OCI-LY1 (cell line): ENCODE measurements at regions not wholly inside any gene's neighbourhood (a gene's known extent, or its start where the extent isn't known, plus 50 kb on each side); places are given as distances from the start of the nearest gene placed in this dataset.

ENCODE experiments used
- H2AFZ ChIP-seq: fragments of 200-600 bp; sonication (generic), shearing (Covaris generic); 2 replicates; pipeline ENCODE4 v1.6.0; 2014; ENCODE audit warnings: antibody characterized with exemption, mild to moderate bottlenecking, low read length
- H3F3A ChIP-seq: fragments of 200-600 bp; sonication (generic), shearing (Covaris generic); 2 replicates; pipeline ENCODE4 v1.6.0; 2014; ENCODE audit warnings: mild to moderate bottlenecking, antibody characterized with exemption, low read length, moderate library complexity; ENCODE audit not compliant: insufficient read depth
- H3K27ac ChIP-seq: fragments of 200-600 bp; sonication (generic); 2 replicates; pipeline ENCODE4 v1.5.1; 2014; ENCODE audit warnings: low read length, mixed run types, mild to moderate bottlenecking, low read depth; ENCODE audit not compliant: poor library complexity, severe bottlenecking
- H3K27me3 ChIP-seq: fragments of 200-600 bp; sonication (generic); 2 replicates; pipeline ENCODE4 v1.6.0; 2014; ENCODE audit warnings: antibody characterized with exemption, mild to moderate bottlenecking, low read length, moderate library complexity; ENCODE audit not compliant: insufficient read depth
- H3K36me3 ChIP-seq: fragments of 200-600 bp; sonication (generic); 2 replicates; pipeline ENCODE4 v1.6.1; 2014; ENCODE audit warnings: mild to moderate bottlenecking, antibody characterized with exemption, low read length, moderate library complexity, mixed read lengths; ENCODE audit not compliant: insufficient read depth
- H3K4me1 ChIP-seq: fragments of 200-600 bp; sonication (generic); 2 replicates; pipeline ENCODE4 v1.5.1; 2014; ENCODE audit warnings: mild to moderate bottlenecking, low read length, moderate library complexity; ENCODE audit not compliant: insufficient read depth, severe bottlenecking
- H3K4me2 ChIP-seq: fragments of 200-600 bp; sonication (generic), shearing (Covaris generic); 2 replicates; pipeline ENCODE4 v1.6.1; 2014; ENCODE audit warnings: low read length
- H3K4me3 ChIP-seq: fragments of 200-600 bp; sonication (generic); 2 replicates; pipeline ENCODE4 v1.5.1; 2014; ENCODE audit warnings: low read length, low read depth, mild to moderate bottlenecking, mixed read lengths; ENCODE audit not compliant: poor library complexity, severe bottlenecking
- H3K79me2 ChIP-seq: fragments of 200-600 bp; shearing (Covaris generic); 2 replicates; pipeline ENCODE4 v1.6.1; 2016; ENCODE audit warnings: mixed run types, low read length, mixed read lengths; ENCODE audit not compliant: insufficient read depth
- H3K9ac ChIP-seq: fragments of 200-600 bp; sonication (generic), shearing (Covaris generic); 2 replicates; pipeline ENCODE4 v1.6.1; 2014; ENCODE audit warnings: mild to moderate bottlenecking, low read length, mixed read lengths
- H3K9me2 ChIP-seq: fragments of 200-600 bp; sonication (generic), shearing (Covaris generic); 2 replicates; pipeline ENCODE4 v1.6.1; 2014; ENCODE audit warnings: low read depth, mild to moderate bottlenecking, low read length, mixed read lengths
- H3K9me3 ChIP-seq: fragments of 200-600 bp; shearing (Covaris generic); 2 replicates; pipeline ENCODE4 v1.6.1; 2014; ENCODE audit warnings: low read length, mixed read lengths
- H4K20me1 ChIP-seq: fragments of 200-600 bp; sonication (generic), shearing (Covaris generic); 2 replicates; pipeline ENCODE4 v1.6.0; 2016; ENCODE audit warnings: mild to moderate bottlenecking, low read length; ENCODE audit not compliant: insufficient read depth
- EZH2 ChIP-seq: fragments of 200-600 bp; sonication (generic), shearing (Covaris generic); IDR thresholded peaks from 2 replicates; pipeline ENCODE4 v1.8.0; 2017; ENCODE audit warnings: borderline replicate concordance, mixed run types, mild to moderate bottlenecking, antibody characterized with exemption, low read length, moderate library complexity, mixed read lengths
- TF ChIP-seq, protein P1 (sequence below): fragments of 200-600 bp; sonication (generic), shearing (Covaris generic); IDR thresholded peaks from 2 replicates; pipeline ENCODE4 v1.5.1; 2017; ENCODE audit warnings: mild to moderate bottlenecking, antibody characterized with exemption, low read length, moderate library complexity, mixed read lengths

- TF ChIP-seq, protein P1, sequence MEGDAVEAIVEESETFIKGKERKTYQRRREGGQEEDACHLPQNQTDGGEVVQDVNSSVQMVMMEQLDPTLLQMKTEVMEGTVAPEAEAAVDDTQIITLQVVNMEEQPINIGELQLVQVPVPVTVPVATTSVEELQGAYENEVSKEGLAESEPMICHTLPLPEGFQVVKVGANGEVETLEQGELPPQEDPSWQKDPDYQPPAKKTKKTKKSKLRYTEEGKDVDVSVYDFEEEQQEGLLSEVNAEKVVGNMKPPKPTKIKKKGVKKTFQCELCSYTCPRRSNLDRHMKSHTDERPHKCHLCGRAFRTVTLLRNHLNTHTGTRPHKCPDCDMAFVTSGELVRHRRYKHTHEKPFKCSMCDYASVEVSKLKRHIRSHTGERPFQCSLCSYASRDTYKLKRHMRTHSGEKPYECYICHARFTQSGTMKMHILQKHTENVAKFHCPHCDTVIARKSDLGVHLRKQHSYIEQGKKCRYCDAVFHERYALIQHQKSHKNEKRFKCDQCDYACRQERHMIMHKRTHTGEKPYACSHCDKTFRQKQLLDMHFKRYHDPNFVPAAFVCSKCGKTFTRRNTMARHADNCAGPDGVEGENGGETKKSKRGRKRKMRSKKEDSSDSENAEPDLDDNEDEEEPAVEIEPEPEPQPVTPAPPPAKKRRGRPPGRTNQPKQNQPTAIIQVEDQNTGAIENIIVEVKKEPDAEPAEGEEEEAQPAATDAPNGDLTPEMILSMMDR: no peak
- no peak for TF ChIP-seq EZH2
- no peaks in the 10 kb centered on the region for H3K9me3 ChIP-seq
- no peak overlapping the region for H2AFZ ChIP-seq
- H3K79me2 ChIP-seq: no peaks in the 10 kb centered on the region
- no peak overlapping the region for H3K27ac ChIP-seq
- no peak overlapping the region for H3K4me3 ChIP-seq
- H3K36me3 ChIP-seq: no peaks in the 10 kb centered on the region
- H3F3A ChIP-seq: no peaks in the 10 kb centered on the region
- no peaks in the 10 kb centered on the region for H4K20me1 ChIP-seq
- H3K4me1 ChIP-seq: no peaks in the 10 kb centered on the region
- H3K27me3 ChIP-seq: no peaks in the 10 kb centered on the region
- H3K9me2 ChIP-seq: no peaks in the 10 kb centered on the region
- no peak overlapping the region for H3K4me2 ChIP-seq
- H3K9ac ChIP-seq: no peak overlapping the region
These were observed 284.8 kb upstream of the GRAMD2B start for GRCh38 chr5:126138281-126138931.

DNA sequence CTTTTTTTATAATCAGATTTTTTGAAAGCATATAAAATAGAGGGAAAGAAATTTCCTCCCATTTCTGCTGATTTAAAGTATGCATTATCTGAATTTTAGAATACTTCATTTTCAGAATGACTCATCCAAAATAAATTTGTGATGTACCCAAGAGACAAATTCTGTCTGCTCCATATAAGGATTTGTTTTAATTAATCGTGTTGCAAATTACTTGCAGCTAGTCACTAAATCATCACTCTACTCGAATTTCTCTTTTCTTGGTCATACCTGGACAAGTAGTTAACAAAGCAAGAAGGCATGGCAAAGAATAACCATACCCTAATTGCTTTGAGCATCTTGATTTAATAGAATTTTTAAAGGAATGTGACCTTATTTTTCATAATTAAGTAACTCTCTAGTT is 284.1 kb upstream of the GRAMD2B start:
- H3K27me3 ChIP-seq: no peaks in the 10 kb centered on the region
- no peaks in the 10 kb centered on the region for H4K20me1 ChIP-seq
- TF ChIP-seq, protein P1: no peak
- TF ChIP-seq EZH2: no peak
- no peaks in the 10 kb centered on the region for H3K9me3 ChIP-seq
- H3K36me3 ChIP-seq: no peaks in the 10 kb centered on the region
- H3K4me2 ChIP-seq: no peak overlapping the region
- H3K4me3 ChIP-seq: no peak overlapping the region
- H3K9ac ChIP-seq: no peak overlapping the region
- H3K27ac ChIP-seq: no peak overlapping the region
- H3K4me1 ChIP-seq: no peaks in the 10 kb centered on the region
- H3K9me2 ChIP-seq: no peaks in the 10 kb centered on the region
- H3K79me2 ChIP-seq: no peaks in the 10 kb centered on the region
- no peaks in the 10 kb centered on the region for H3F3A ChIP-seq
- no peak overlapping the region for H2AFZ ChIP-seq

GRCh38 chr5:126139773-126140172 is 283.4 kb upstream of the GRAMD2B start:
- no peaks in the 10 kb centered on the region for H3K9me2 ChIP-seq
- no peak overlapping the region for H3K9ac ChIP-seq
- TF ChIP-seq, protein P1: no peak
- no peak for TF ChIP-seq EZH2
- no peaks in the 10 kb centered on the region for H3K9me3 ChIP-seq
- no peaks in the 10 kb centered on the region for H3K27me3 ChIP-seq
- H3F3A ChIP-seq: no peaks in the 10 kb centered on the region
- no peaks in the 10 kb centered on the region for H3K79me2 ChIP-seq
- H3K4me3 ChIP-seq: no peak overlapping the region
- no peak overlapping the region for H3K4me2 ChIP-seq
- H2AFZ ChIP-seq: no peak overlapping the region
- H3K27ac ChIP-seq: no peak overlapping the region
- H3K36me3 ChIP-seq: no peaks in the 10 kb centered on the region
- H4K20me1 ChIP-seq: no peaks in the 10 kb centered on the region
- no peaks in the 10 kb centered on the region for H3K4me1 ChIP-seq
